LNCaP clone FGC (cell line): ENCODE measurements at regions not wholly inside any gene's neighbourhood (a gene's known extent, or its start where the extent isn't known, plus 50 kb on each side); places are given as distances from the start of the nearest gene placed in this dataset.

Source experiments
- DNase-seq: peaks from one replicate; pipeline ENCODE4 v3.0.0-alpha.2; 2011; ENCODE audit warnings: low read depth
- H3K4me3 ChIP-seq: 2 replicates; pipeline ENCODE4 v1.5.1; 2011; ENCODE audit warnings: mild to moderate bottlenecking, low read depth, low read length, control low read depth
- CTCF ChIP-seq: IDR thresholded peaks from 2 replicates; pipeline ENCODE4 v1.5.1; 2012; ENCODE audit warnings: mild to moderate bottlenecking; ENCODE audit not compliant: control insufficient read depth, insufficient read depth; ENCODE audit errors: extremely low read depth

GRCh38 chr3:139281522-139282196 lies 62.2 kb upstream of the MRPS22 start:
- no peak overlapping the region for H3K4me3 ChIP-seq
- no peak for TF ChIP-seq CTCF
- DNase-seq: no peak

GRCh38 chr3:139283301-139283700 lies 60.5 kb upstream of the MRPS22 start:
- TF ChIP-seq CTCF: no peak
- no peak for DNase-seq
- H3K4me3 ChIP-seq: no peak overlapping the region

GRCh38 chr3:139284221-139284620 lies 59.6 kb upstream of the MRPS22 start:
- no peak for DNase-seq
- no peak overlapping the region for H3K4me3 ChIP-seq
- TF ChIP-seq CTCF: no peak

GRCh38 chr3:139285691-139286090 lies 58.1 kb upstream of the MRPS22 start:
- no peak overlapping the region for H3K4me3 ChIP-seq
- no peak for DNase-seq
- no peak for TF ChIP-seq CTCF

- no peak for TF ChIP-seq CTCF
- H3K4me3 ChIP-seq: no peak overlapping the region
- DNase-seq: no peak
Observed at GRCh38 chr3:139286241-139286640, 57.6 kb upstream of the MRPS22 start.

DNA sequence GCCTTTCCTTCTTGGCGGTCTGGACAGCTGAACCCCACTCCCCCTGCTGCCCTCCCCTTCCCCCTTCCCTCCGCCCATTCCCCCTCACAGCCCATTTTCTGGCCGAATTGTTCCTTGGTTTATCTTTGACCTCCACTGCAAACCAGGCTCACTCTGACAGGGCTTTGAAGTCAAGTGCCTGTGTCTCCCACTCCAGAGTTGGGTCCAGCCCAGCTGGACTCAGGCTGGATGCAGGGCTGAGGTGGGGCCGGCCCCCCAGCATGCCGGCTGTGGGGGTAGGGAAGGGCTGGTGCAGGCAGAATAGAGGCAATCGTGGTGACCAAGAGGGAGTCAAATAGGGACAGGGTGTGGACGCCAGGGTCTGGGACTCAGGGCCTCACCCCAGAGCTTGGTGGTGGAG lies 57.0 kb upstream of the MRPS22 start:
- no peak overlapping the region for H3K4me3 ChIP-seq
- DNase-seq: no peak
- TF ChIP-seq CTCF: no peak

DNA sequence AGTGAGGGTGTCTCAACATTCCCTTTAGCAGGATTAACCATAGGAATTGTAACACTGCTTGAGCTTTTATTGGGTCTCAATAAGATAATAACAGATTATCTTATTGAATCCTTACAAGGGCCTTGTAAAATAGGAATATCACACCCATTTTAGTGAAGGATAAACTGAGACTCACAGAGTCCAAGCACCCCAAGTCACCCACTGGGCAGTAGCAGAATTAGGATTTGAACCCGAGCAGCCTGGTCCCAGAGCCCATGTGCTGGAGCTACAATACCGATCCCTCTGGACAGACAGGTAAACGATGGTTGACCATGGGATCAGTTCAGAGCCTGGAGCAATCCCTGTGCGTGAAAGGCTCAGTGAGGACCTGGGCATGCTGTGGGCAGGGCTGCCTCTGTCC lies 56.3 kb upstream of the MRPS22 start:
- DNase-seq: no peak
- no peak for TF ChIP-seq CTCF

More for the DNA sequence above, 56.3 kb upstream of the MRPS22 start:
- H3K4me3 ChIP-seq: no peak overlapping the region
